Lower leg skin (tissue), 3 donors: ENCODE measurements at regions not wholly inside any gene's neighbourhood (a gene's known extent, or its start where the extent isn't known, plus 50 kb on each side); places are given as distances from the start of the nearest gene placed in this dataset.

Experiments used
- CTCF ChIP-seq, 3 donors: fragments of 450-650 bp; IDR thresholded peaks; one replicate each; pipeline ENCODE4 v1.5.1; 2016; ENCODE audit warnings: antibody characterized with exemption in 3 of 3, mild to moderate bottlenecking in 3 of 3, moderate library complexity in 2 of 3
- POLR2A ChIP-seq, 2 donors: fragments of 450-650 bp; IDR thresholded peaks; one replicate each; pipeline ENCODE4 v1.6.1; 2016 to 2017; ENCODE audit warnings: antibody characterized with exemption in 2 of 2, mild to moderate bottlenecking in 1 of 2, moderate library complexity in 1 of 2

GRCh38 chr12:87336814-87337336 lies 692.3 kb downstream of the C12orf50 start:
- TF ChIP-seq CTCF (IDR thresholded peaks at IDR 0.05) (no peak), POLR2A (IDR thresholded peaks at IDR 0.05) (no peak)
